Subcutaneous abdominal adipose tissue (tissue), 5 donors: ENCODE measurements at regions not wholly inside any gene's neighbourhood (a gene's known extent, or its start where the extent isn't known, plus 50 kb on each side); places are given as distances from the start of the nearest gene placed in this dataset.
"Not testable (repeated sequence)": the region's sequence is repeated elsewhere in the genome, so short reads cannot be mapped to it uniquely, and the experiment has no call there.

ENCODE experiments used
- H3K27ac ChIP-seq: one replicate; pipeline ENCODE4 v1.7.0; 2013; ENCODE audit warnings: low read depth, mild to moderate bottlenecking, inconsistent platforms, low read length, moderate library complexity
- H3K27me3 ChIP-seq, 5 donors: one replicate each; pipeline ENCODE4 v1.7.0; 2013; ENCODE audit warnings: low read length in 5 of 5, inconsistent platforms in 1 of 5; ENCODE audit not compliant: control insufficient read depth in 5 of 5, insufficient read depth in 4 of 5
- H3K36me3 ChIP-seq, 5 donors: one replicate each; pipeline ENCODE4 v1.7.0; 2013; ENCODE audit warnings: low read length in 5 of 5; ENCODE audit not compliant: control insufficient read depth in 5 of 5, insufficient read depth in 5 of 5
- H3K4me1 ChIP-seq, 5 donors: one replicate each; pipeline ENCODE4 v1.7.0; 2013; ENCODE audit warnings: low read length in 5 of 5, mild to moderate bottlenecking in 3 of 5, moderate library complexity in 1 of 5; ENCODE audit not compliant: control insufficient read depth in 5 of 5, insufficient read depth in 5 of 5
- H3K4me3 ChIP-seq, 5 donors: one replicate each; pipeline ENCODE4 v1.7.0; 2013; ENCODE audit warnings: low read length in 5 of 5, low read depth in 1 of 5
- H3K9ac ChIP-seq, 5 donors: one replicate each; pipeline ENCODE4 v1.7.0; 2013; ENCODE audit warnings: low read length in 5 of 5, mild to moderate bottlenecking in 4 of 5, moderate library complexity in 3 of 5
- H3K9me3 ChIP-seq, 5 donors: one replicate each; pipeline ENCODE4 v1.7.0; 2013; ENCODE audit warnings: low read length in 5 of 5; ENCODE audit not compliant: control insufficient read depth in 5 of 5
- donor health status: healthy.
- donor health status: healthy.
- donor health status: healthy.
- donor health status: healthy.
- donor health status: healthy.

GRCh38 chr6:11473008-11473740 is 64.4 kb upstream of the TMEM170B start:
- Histone ChIP-seq H3K9ac (peak overlapping the region in 4 of 5 donors; percentile 25 to 79 (median 64)), H3K27me3 (no peaks in the 10 kb centered on the region), H3K4me1 (peaks cover 0 to 24% (median 18%) of the 10 kb centered on the region in 5 donors), H3K27ac (peak overlapping the region; percentile 94), H3K36me3 (no peaks in the 10 kb centered on the region), H3K4me3 (peak overlapping the region; percentile 45 to 74 (median 57)), H3K9me3 (peaks cover 0 to under 1% (median 0%) of the 10 kb centered on the region in 5 donors)

GRCh38 chr6:11471261-11471660 is 66.3 kb upstream of the TMEM170B start:
- H3K27ac ChIP-seq = no peak overlapping the region
- H3K9me3 ChIP-seq = no peaks in the 10 kb centered on the region
- no peaks in the 10 kb centered on the region for H3K36me3 ChIP-seq
- H3K4me3 ChIP-seq = no peak overlapping the region
- peaks cover 0 to 24% (median 18%) of the 10 kb centered on the region in 5 donors for H3K4me1 ChIP-seq
- no peaks in the 10 kb centered on the region for H3K27me3 ChIP-seq
- no peak overlapping the region for H3K9ac ChIP-seq

GRCh38 chr6:11469684-11470083 is 67.9 kb upstream of the TMEM170B start:
- H3K9ac ChIP-seq = no peak overlapping the region

GRCh38 chr6:11468271-11468670 is 69.3 kb upstream of the TMEM170B start:
- H3K4me1 ChIP-seq = peaks cover 0 to 14% (median 13%) of the 10 kb centered on the region in 5 donors
- H3K27ac ChIP-seq, H3K27me3 ChIP-seq, H3K36me3 ChIP-seq, H3K4me3 ChIP-seq, H3K9ac ChIP-seq, H3K9me3 ChIP-seq: not testable (repeated sequence)

More at GRCh38 chr6:11469684-11470083, 67.9 kb upstream of the TMEM170B start:
- no peak overlapping the region for H3K27ac ChIP-seq
- H3K4me3 ChIP-seq = no peak overlapping the region
- no peaks in the 10 kb centered on the region for H3K36me3 ChIP-seq
- H3K27me3 ChIP-seq = no peaks in the 10 kb centered on the region
- peaks cover 0 to 21% (median 18%) of the 10 kb centered on the region in 5 donors for H3K4me1 ChIP-seq
- no peaks in the 10 kb centered on the region for H3K9me3 ChIP-seq

DNA sequence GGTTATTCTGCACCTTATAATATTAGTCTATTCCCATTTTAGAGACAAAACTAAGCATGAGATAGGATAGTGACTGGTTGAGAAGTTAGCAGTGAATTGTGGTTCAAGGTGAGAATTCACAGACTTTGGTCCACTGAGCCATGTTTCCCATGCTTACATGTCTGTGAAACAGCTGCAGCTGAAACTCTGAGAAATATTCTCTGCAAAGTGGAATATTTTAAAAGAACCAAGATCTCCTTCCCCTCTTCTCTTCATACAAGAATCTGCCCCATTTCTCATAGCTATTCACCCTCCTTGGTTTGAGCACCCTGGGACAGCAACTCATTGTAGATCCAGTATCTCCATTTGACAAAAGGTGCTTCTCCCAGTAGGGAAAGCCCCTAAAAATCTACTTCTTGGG is 70.2 kb upstream of the TMEM170B start:
- Histone ChIP-seq H3K4me3 (no peak overlapping the region), H3K4me1 (peaks cover 2 to 14% (median 14%) of the 10 kb centered on the region in 5 donors), H3K27ac (no peak overlapping the region), H3K27me3 (no peaks in the 10 kb centered on the region), H3K36me3 (no peaks in the 10 kb centered on the region), H3K9me3 (no peaks in the 10 kb centered on the region), H3K9ac (no peak overlapping the region)

- no peaks in the 10 kb centered on the region for H3K36me3 ChIP-seq
- H3K27ac ChIP-seq = no peak overlapping the region
- no peaks in the 10 kb centered on the region for H3K27me3 ChIP-seq
- H3K4me3 ChIP-seq = peak overlapping the region in 1 of 5 donors; percentile 4
- peaks cover 2 to 24% (median 18%) of the 10 kb centered on the region in 5 donors for H3K4me1 ChIP-seq
- H3K9ac ChIP-seq = no peak overlapping the region
- H3K9me3 ChIP-seq = no peaks in the 10 kb centered on the region
These were observed 74.2 kb upstream of the TMEM170B start for GRCh38 chr6:11463398-11463780.

DNA sequence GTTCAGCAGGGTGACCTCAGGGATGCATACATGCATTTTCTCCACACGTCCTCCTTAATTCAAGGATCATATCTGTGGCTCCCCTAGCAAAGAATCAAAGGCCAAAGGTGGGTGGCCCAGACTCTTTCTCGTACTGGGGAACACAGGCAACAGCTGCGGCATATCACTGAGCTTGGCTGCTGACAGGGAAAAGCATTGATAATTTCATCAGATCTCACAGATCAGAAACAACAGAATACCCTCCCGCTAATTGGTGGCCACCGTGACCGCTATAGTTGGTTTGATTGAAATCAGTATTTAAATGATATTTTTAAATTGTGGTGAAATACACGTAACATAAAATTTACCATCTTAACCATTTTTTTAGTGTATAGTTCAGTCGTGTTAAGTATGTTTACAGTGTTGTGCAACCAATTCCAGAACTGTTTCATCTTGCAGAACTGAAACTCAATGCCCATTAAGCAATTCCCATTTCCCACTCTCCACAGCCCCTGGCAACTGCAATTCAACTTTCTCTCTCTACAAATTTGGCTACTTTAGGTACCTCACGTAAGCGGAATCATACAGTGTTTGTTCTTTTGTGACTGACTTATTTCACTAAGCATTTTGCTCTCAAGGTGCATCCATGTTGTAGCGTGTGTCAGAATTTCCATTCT is 74.7 kb upstream of the TMEM170B start:
- no peaks in the 10 kb centered on the region for H3K9me3 ChIP-seq
- H3K27ac ChIP-seq = no peak overlapping the region
- no peak overlapping the region for H3K9ac ChIP-seq
- no peaks in the 10 kb centered on the region for H3K36me3 ChIP-seq
- H3K4me1 ChIP-seq = peaks cover 2 to 24% (median 18%) of the 10 kb centered on the region in 5 donors
- H3K27me3 ChIP-seq = no peaks in the 10 kb centered on the region
- peak overlapping the region in 1 of 5 donors; percentile 4 for H3K4me3 ChIP-seq

- Histone ChIP-seq H3K9ac (no peak overlapping the region), H3K27me3 (no peaks in the 10 kb centered on the region), H3K27ac (no peak overlapping the region), H3K9me3 (no peaks in the 10 kb centered on the region), H3K4me1 (peaks cover 2 to 24% (median 18%) of the 10 kb centered on the region in 5 donors), H3K4me3 (no peak overlapping the region), H3K36me3 (no peaks in the 10 kb centered on the region)
These were observed 76.5 kb upstream of the TMEM170B start for GRCh38 chr6:11460837-11461661.

- H3K4me1 ChIP-seq = peaks cover 2 to 24% (median 18%) of the 10 kb centered on the region in 5 donors
- no peak overlapping the region for H3K27ac ChIP-seq
- no peak overlapping the region for H3K4me3 ChIP-seq
These were observed 77.4 kb upstream of the TMEM170B start for GRCh38 chr6:11460001-11460668.

More at GRCh38 chr6:11460001-11460668, 77.4 kb upstream of the TMEM170B start:
- Histone ChIP-seq H3K9ac (no peak overlapping the region), H3K9me3 (no peaks in the 10 kb centered on the region), H3K36me3 (no peaks in the 10 kb centered on the region), H3K27me3 (no peaks in the 10 kb centered on the region)
